A549 (cell line): ENCODE measurements at regions not wholly inside any gene's neighbourhood (a gene's known extent, or its start where the extent isn't known, plus 50 kb on each side); places are given as distances from the start of the nearest gene placed in this dataset.

Experiments
- CTCF ChIP-seq: fragments of >200 bp; sonication (Bioruptor Twin); formaldehyde crosslinking; IDR thresholded peaks from 3 replicates; pipeline ENCODE4 v1.5.1; 2016
- JUNB ChIP-seq: fragments of >200 bp; sonication (Bioruptor Twin); formaldehyde crosslinking; IDR thresholded peaks from 2 replicates; pipeline ENCODE4 v1.6.1; 2016
- POLR2A ChIP-seq: IDR thresholded peaks from 2 replicates; pipeline ENCODE4 v1.6.1; 2012; ENCODE audit warnings: mild to moderate bottlenecking, low read length

GRCh38 chr10:4121502-4122380 is 336.7 kb upstream of the KLF6 start:
- TF ChIP-seq CTCF (no peak), POLR2A (no peak), JUNB (no peak)
